PC-3 (cell line): ENCODE measurements at regions not wholly inside any gene's neighbourhood (a gene's known extent, or its start where the extent isn't known, plus 50 kb on each side); places are given as distances from the start of the nearest gene placed in this dataset.

Source experiments
- CTCF ChIP-seq: fragments of 300-600 bp; sonication (generic); conservative IDR thresholded peaks from 2 replicates; pipeline ENCODE4 v1.5.1; 2017; ENCODE audit warnings: antibody characterized with exemption, low read depth, mild to moderate bottlenecking, low read length
- EZH2 ChIP-seq: fragments of 300-600 bp; sonication (generic); IDR thresholded peaks from one replicate; pipeline ENCODE4 v1.6.1; 2017; ENCODE audit warnings: antibody characterized with exemption, mild to moderate bottlenecking, low read length; ENCODE audit not compliant: unreplicated experiment

GRCh38 chr12:70048521-70049250 lies 194.5 kb upstream of the CNOT2 start:
- TF ChIP-seq EZH2 (no peak), CTCF (no peak)
